ENCODE measurements at regions not wholly inside any gene's neighbourhood (a gene's known extent, or its start where the extent isn't known, plus 50 kb on each side); places are given as distances from the start of the nearest gene placed in this dataset.

- DNase-seq = no peak
Measured at GRCh38 chr7:47663213-47663612, 81.3 kb upstream of the TNS3 start.

GRCh38 chr7:47661051-47661714 lies 79.3 kb upstream of the TNS3 start:
- no peak for DNase-seq

DNA sequence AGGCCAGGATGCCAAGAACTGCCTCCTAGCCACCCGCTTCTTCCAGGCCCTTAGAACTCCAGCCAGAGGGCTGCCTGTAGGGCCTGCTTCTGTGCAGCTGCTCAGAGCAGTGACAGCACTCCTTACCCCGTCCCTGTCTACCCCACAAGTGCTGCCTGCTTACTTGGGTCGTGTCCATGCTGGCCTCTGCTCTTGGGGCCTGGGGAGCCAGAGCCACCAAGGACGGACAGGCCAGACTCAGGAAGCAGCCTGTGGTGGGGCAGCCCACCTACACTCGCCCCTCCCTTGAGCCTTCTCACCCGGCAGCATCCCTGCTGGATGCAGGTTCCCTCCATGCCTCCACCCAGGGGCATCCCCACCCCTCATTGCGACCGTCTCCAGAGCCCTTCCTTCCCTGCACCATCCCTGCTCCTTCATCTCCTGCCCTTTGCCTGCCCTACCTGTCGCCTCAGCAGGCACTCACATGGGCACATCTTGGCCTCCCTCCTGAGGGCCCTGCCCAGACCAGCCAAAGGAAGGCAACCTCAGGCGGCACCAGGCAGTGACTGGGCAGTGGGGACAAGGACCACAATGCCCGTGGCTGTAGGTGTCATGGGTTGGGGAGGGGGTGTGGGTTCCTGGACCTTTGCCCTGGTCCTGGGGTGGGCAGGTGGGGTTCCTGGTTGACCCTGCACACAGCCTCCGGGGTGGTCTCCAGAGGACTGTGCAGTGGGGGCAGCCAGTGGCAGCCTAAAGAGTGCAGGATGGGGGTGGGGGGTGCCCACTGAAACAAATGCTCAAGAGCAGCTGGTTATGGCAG lies 78.0 kb upstream of the TNS3 start:
- no peak for DNase-seq

GRCh38 chr7:47658886-47659635 lies 77.2 kb upstream of the TNS3 start:
- DNase-seq = no peak

GRCh38 chr7:47657126-47657525 lies 75.2 kb upstream of the TNS3 start:
- no peak for DNase-seq

GRCh38 chr7:47654672-47655298 lies 72.9 kb upstream of the TNS3 start:
- no peak for DNase-seq

- DNase-seq = no peak
Measured at GRCh38 chr7:47653550-47654411, 71.9 kb upstream of the TNS3 start.

GRCh38 chr7:47652591-47652990 lies 70.7 kb upstream of the TNS3 start:
- no peak for DNase-seq

DNA sequence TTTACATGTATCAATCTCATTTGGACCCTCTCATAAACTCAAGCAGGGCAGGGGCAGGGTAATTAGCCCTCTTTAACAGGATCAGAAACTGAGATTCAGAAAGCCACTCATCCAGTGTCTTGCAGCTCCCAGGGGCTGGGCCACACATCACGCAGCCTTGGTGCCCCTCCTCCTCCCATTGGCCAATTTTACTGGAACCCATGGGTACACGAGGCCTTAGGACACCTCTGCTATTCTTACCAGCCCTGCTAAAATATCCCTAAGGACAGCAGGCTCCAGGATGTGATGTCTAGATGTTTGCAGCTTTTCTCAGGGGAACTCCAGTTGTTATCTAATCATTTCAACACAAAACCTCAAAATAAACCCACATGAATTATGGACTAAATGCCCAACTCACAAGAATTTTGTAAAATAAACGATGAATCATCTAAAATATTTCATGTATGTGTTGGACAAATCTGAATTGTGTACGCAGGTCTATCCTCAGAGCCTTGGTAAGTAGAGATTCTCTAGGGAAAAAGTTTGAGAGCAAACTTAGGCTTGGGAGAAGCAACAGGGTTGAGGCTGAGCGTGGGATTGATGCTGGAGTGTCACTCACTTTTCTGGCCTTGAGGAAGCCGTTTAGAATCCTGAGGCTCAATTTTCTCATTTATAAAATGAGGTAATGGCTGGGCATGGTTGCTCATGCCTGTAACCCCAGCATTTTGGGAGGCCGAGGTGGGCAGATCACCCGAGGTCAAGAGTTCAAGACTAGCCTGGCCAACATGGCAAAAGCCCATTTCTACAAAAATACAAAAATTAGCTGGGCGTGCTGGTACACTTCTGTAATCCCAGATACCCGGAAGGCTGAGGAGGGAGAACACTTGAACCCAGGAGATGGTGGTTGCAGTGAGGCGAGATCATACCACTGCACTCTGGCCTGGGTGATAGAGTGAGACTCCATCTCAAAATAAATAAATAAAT lies 69.7 kb upstream of the TNS3 start:
- no peak for DNase-seq

DNA sequence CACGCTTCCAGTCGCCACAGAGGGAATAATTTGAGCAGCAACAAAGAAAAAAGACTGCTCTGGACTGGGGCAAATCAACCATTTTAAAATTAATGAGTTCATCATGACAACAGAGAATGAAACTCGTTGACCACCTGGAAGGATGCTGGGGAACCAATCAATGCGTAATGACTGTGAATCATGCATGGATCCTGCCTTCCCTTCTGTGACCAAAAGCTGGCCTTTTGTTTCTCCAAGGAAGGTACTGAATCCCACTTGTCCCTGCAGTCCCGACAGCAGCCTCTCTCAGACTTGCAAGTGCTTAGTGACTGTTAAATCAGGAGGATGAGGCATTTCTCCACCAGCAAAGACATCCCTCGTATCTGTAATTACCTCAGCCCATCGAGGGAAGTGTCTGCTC lies 68.0 kb upstream of the TNS3 start:
- DNase-seq = no peak

- DNase-seq = no peak
Measured at GRCh38 chr7:47648275-47648925, 66.5 kb upstream of the TNS3 start.

DNA sequence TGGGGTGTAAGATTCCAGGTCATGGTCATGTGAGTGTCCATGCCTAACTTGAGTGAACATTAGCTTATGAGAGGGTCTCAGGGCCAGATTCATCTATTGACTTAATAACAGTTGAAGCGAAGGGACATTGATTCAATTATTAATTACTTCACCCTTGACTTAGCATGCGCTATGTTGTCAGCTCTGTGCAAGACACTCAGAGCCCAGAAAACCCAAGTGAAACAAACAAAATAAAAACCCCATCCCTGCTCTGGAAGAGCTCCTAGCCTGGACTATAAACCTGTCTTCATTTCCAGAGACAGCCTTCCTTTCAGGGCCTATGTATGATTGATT lies 66.0 kb upstream of the TNS3 start:
- DNase-seq = no peak

DNA sequence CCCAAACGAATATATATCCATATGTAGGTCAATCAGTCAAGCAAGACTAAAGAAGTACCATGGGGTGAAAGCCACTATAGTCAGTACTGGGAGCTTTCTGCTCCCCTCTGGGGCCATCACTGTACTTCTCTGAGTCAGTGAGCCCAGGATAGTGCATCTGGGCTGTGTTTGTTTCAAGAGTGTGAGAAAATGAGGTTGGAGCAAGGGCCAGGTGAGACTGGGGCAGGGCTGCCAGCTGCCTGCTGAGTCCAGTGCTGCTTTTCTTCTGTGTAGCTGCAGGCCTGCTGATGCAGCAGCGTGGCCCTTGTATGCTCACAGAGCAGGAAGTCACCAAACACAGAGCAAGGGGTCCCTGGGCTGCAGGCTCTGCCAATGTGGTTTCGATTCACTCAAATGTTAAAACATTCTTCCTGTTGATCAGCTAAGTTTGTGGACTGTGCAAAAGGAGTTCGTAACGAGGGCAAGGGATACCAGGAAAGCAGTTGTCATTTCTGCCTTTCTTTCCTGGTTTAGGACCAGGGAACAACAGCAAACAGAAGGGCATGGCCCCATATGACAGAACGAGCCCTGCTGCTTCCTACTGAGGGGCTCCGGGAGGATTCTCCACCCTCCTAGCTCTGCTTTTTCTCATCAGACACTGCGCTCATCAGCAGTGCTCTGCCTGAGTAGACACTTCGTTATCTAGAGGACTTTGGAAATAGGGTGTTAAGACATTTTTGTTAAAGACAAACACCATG lies 65.4 kb upstream of the TNS3 start:
- no peak for DNase-seq

DNA sequence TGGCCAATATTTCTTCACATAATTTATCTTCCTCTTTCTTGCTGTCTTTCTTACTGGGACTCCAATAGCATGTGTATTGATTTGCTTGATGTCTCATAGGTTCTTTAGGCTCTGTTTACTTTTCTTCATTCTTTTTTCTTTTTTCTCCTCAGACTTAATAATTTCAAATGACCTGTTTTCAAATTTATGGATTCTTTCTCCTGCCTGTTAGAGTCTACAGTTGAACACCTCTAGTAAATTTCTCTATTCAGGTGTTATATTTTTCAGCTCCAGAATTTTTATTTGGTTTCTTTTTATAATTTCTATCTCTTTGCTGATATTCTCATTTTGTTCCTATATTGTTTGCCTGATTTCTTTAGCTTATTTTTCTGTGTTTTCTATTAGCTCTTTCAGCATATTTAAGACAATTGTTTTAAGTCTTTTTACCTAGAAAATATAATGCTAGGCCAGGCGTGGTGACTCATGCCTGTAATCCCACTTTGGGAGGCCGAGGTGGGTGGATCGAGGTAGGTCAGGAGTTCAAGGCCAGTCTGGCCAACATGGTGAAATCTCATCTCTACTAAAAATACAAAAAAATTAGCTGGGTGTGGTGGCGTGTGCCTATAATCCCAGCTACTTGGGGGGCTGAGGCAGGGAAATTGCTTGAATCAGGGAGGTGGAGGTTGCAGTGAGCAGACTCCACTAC lies 61.9 kb upstream of the TNS3 start:
- no peak for DNase-seq

- DNase-seq = no peak
Measured at GRCh38 chr7:47640265-47640664, 58.4 kb upstream of the TNS3 start.

GRCh38 chr7:47639495-47640110 lies 57.7 kb upstream of the TNS3 start:
- no peak for DNase-seq

DNA sequence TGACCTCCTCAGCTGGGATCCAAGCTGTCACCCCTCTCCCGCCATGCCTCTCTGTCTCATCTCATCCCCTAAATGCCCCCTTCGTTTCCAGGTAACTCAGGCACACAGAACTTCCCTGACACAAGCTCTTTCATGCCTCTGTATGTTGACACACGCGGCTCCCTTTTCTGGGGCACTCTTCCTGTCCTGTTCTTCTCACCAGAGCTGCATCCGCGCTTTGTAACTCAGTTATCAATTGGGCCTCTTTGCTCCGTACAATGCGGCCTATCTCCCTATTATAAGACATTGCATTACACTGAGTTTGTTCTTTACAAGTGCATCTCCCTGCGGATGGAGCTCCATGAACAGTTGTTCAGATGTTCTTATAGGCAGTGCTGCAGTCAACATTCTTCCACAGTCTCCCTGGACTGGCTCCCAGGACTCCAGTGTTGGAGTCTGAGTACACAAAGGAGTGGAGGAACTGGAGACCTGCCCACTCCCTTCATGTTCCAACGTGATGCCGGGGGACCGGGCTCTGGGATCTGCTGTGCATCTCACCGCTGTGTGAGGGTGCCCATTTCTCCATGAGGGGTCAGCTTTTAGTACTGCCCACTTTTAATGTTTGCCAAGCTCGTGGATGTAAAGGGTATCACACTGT lies 56.9 kb upstream of the TNS3 start:
- no peak for DNase-seq

GRCh38 chr7:47636433-47637175 lies 54.7 kb upstream of the TNS3 start:
- no peak for DNase-seq
